ENCODE measurements at regions not wholly inside any gene's neighbourhood (a gene's known extent, or its start where the extent isn't known, plus 50 kb on each side); places are given as distances from the start of the nearest gene placed in this dataset.

DNA sequence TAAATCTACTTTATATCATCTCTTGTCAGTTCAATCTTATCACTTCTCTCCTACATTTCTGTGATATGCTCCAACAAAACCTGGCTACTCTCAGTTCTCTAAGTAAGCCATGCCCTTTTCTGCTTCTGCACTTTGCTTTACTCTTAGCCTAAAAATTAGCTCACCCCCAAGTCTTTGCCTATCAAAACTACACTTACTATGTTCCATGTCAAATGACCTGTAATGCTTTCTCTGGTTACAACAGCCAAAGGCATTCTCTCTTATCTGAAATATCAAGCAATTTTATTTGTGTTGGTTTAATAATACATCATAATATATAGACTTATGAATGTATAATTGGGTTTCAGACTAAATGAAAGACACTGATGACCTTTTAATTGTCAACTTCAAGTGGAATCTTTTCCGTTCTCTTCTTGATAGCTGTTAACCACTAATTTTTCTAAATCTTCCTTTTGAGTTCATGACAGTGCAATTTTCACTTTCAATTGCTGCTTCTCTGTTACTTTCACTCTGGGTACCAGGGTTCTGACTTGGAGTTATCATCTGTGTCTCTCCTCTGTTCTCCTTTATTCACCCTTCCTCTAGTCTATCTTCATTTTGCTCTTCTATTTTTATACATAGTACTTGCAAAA is 619.0 kb upstream of the GOLIM4 start:
- no peak for ATAC-seq
- WGBS (ENCODE audit: insufficient coverage, low coverage, low lambda C conversion rate, missing lambda C conversion rate) = 40% methylated on average over 1 of the region's 1 CpG
- intact Hi-C loops (cut with DNase I) = no loop called here

GRCh38 chr3:168709073-168709472 is 613.3 kb upstream of the GOLIM4 start:
- WGBS (ENCODE audit: insufficient coverage, low coverage, low lambda C conversion rate, missing lambda C conversion rate) = 66% methylated on average over 9 of the region's 9 CpGs
- ATAC-seq = no peak
- Histone ChIP-seq H3K9me3 (no peaks in the 10 kb centered on the region), H3K27me3 (no peaks in the 10 kb centered on the region), H3K36me3 (no peaks in the 10 kb centered on the region), H3K4me3 (no peak overlapping the region), H3K27ac (no peak overlapping the region), H3K4me1 (no peaks in the 10 kb centered on the region)
- no peak for DNase-seq
- intact Hi-C loops (cut with DNase I) = no loop called here
- TF ChIP-seq, protein P1, sequence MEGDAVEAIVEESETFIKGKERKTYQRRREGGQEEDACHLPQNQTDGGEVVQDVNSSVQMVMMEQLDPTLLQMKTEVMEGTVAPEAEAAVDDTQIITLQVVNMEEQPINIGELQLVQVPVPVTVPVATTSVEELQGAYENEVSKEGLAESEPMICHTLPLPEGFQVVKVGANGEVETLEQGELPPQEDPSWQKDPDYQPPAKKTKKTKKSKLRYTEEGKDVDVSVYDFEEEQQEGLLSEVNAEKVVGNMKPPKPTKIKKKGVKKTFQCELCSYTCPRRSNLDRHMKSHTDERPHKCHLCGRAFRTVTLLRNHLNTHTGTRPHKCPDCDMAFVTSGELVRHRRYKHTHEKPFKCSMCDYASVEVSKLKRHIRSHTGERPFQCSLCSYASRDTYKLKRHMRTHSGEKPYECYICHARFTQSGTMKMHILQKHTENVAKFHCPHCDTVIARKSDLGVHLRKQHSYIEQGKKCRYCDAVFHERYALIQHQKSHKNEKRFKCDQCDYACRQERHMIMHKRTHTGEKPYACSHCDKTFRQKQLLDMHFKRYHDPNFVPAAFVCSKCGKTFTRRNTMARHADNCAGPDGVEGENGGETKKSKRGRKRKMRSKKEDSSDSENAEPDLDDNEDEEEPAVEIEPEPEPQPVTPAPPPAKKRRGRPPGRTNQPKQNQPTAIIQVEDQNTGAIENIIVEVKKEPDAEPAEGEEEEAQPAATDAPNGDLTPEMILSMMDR (IDR thresholded peaks at IDR 0.05) = no peak
- no peak for TF ChIP-seq POLR2A (IDR thresholded peaks at IDR 0.05)

More for the DNA sequence above, 619.0 kb upstream of the GOLIM4 start:
- Histone ChIP-seq H3K27ac (no peak overlapping the region), H3K4me1 (no peaks in the 10 kb centered on the region), H3K4me3 (no peak overlapping the region), H3K36me3 (no peaks in the 10 kb centered on the region), H3K27me3 (no peaks in the 10 kb centered on the region), H3K9me3 (no peaks in the 10 kb centered on the region)
- TF ChIP-seq POLR2A (IDR thresholded peaks at IDR 0.05) = no peak
- TF ChIP-seq, protein P1 (IDR thresholded peaks at IDR 0.05) = no peak
- no peak for DNase-seq

GRCh38 chr3:168707900-168708299 is 612.2 kb upstream of the GOLIM4 start:
- no peak for ATAC-seq
- intact Hi-C loops (cut with DNase I) = no loop called here

GRCh38 chr3:168705412-168705811 is 609.7 kb upstream of the GOLIM4 start:
- ATAC-seq = no peak
- TF ChIP-seq, protein P1 (IDR thresholded peaks at IDR 0.05) = no peak
- TF ChIP-seq POLR2A (IDR thresholded peaks at IDR 0.05) = no peak
- no peaks in the 10 kb centered on the region for H3K4me1 ChIP-seq
- no peaks in the 10 kb centered on the region for H3K9me3 ChIP-seq
- H3K4me3 ChIP-seq = no peak overlapping the region
- no peaks in the 10 kb centered on the region for H3K36me3 ChIP-seq
- DNase-seq = no peak
- no peaks in the 10 kb centered on the region for H3K27me3 ChIP-seq
- WGBS (ENCODE audit: insufficient coverage, low coverage, low lambda C conversion rate, missing lambda C conversion rate) = 64% methylated on average over 3 of the region's 3 CpGs
- H3K27ac ChIP-seq = no peak overlapping the region
- intact Hi-C loops (cut with DNase I) = no loop called here

More at GRCh38 chr3:168707900-168708299, 612.2 kb upstream of the GOLIM4 start:
- H3K4me3 ChIP-seq = no peak overlapping the region
- no peak overlapping the region for H3K27ac ChIP-seq
- H3K36me3 ChIP-seq = no peaks in the 10 kb centered on the region
- H3K4me1 ChIP-seq = no peaks in the 10 kb centered on the region
- DNase-seq = no peak
- no peaks in the 10 kb centered on the region for H3K9me3 ChIP-seq
- WGBS (ENCODE audit: insufficient coverage, low coverage, low lambda C conversion rate, missing lambda C conversion rate) = 37% methylated on average over 2 of the region's 2 CpGs
- no peaks in the 10 kb centered on the region for H3K27me3 ChIP-seq
- TF ChIP-seq POLR2A (IDR thresholded peaks at IDR 0.05) = no peak
- TF ChIP-seq, protein P1 (IDR thresholded peaks at IDR 0.05) = no peak

Measured in right lobe of liver (tissue), 6 donors.